ENCODE measurements at regions not wholly inside any gene's neighbourhood (a gene's known extent, or its start where the extent isn't known, plus 50 kb on each side); places are given as distances from the start of the nearest gene placed in this dataset.
"Not testable (repeated sequence)": the region's sequence is repeated elsewhere in the genome, so short reads cannot be mapped to it uniquely, and the experiment has no call there.

DNA sequence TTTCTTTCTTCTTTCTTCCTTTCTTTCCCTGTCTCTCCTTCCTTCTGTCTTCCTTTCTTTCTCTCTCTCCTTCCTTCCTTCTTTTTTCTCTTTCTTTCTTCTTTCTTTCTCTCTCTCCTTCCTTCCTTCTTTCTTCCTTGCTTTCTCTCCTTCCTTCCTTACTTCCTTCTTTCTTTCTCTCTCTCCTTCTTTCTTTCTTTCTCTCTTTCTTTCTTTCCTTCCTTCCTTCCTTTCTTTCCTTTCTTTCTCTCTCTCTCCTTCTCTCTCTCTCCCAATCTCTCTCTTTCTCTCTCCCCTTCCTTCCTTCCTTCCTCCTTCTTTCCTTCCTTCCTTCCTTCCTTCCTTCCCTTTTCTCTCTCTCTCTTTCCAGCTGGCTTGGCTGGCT is 2806.6 kb downstream of the RPIA start:
- not testable (repeated sequence) for FAIRE-seq

DNA sequence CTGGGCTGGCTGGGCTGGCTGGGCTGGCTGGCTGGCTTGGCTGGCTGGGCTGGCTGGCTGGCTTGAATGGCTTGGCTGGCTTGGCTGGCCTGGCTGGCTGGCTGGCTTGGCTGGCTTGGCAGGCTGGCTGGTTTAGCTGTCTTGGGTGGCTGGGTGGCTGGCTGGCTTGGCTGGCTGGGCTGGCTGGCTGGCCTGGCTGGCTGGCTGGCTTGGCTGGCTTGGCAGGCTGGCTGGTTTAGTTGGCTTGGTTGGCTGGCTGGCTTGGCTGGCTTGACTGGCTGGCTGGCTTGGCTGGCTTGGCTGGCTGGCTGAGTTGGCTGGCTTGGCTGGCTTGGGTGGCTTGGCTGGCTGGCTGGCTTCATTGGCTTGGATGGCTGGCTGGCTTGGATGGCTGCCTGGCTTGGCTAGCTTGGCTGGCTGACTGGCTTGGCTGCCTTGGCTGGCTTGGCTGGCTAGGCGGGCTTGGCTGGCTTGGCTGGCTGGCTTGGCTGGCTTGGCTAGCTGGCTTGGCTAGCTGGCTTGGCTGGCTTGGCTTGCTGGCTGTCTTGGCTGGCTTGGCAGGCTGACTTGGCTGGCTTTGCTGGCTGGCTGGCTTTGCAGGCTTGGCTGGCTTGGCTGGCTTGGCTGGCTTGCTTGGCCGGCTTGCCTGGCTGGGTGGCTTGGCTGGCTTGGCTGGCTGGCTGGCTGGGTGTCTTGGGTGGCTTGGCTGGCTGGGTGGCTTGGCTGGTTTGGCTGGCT is 2807.2 kb downstream of the RPIA start:
- FAIRE-seq: not testable (repeated sequence)

DNA sequence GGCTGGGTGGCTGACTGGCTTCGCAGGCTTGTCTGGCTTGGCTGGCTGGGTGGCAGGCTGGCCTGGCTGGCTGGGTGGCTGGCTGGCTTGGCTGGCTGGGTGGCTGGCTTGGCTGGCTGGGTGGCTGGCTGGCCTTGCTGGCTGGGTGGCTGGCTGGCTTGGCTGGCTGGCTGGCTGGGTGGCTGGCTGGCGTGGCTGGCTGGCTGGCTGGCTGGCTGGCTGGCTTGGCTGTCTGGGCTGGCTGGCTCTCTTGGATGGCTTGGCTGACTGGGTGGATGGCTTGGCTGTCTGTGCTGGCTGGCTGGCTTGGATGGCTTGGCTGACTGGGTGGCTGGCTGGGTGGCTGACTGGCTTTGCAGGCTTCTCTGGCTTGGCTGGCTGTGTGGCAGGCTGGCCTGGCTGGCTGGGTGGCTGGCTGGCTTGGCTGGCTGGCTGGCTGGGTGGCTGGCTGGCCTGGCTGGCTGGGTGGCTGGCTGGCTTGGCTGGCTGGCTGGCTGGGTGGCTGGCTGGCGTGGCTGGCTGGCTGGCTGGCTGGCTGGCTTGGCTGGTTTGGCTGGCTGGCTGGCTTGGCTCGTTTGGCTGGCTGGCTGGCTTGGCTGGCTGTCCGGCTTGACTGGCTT is 2808.1 kb downstream of the RPIA start:
- not testable (repeated sequence) for FAIRE-seq

DNA sequence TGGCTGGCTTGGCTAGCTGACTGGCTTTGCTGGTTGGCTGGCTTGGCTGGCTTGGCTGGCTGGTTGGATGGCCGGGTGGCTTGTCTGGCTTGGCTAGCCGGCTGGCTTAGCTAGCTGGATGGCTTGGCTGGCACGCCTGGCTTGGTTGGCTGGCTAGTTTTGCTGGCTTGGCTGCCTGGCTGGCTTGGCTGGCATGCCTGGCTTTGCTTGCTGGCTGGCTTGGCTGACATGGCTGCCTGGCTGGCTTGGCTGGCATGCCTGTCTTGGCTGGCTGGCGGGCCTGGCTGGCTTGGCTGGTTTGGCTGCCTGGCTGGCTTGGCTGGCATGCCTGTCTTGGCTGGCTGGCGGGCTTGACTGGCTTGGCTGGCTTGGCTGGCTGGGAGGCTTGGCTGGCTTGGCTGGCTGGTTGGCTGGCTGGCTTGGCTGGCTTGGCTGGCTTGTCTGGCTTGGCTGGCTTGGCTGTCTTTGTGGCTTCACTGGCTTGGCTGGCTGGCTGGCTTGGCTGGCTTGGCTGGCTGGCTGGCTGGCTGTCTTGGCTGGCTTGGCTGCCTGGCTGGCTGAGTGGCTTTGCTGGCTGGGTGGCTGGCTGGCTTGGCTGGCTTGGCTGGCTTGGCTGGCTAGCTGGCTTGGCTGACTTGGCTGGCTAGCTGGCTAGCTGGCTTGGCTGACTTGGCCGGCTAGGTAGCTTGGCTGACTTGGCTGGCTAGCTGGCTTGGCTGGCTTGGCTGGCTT is 2808.9 kb downstream of the RPIA start:
- FAIRE-seq: not testable (repeated sequence)

DNA sequence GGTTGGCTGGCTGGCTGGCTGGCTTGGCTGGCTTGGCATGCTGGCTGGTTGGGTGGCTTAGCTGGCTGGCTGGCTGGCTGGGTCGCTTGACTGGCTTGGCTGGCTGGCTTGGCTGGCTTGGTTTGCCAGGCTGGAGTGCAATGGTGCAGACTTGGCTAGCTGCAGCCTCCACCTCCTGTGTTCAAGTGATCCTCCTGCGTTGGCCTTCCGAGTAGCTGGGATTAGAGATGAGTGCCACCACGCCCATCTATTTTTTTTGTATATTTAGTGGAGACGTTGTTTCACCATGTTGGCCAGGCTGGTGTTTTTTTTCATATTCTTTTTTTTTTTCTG is 2809.5 kb downstream of the RPIA start:
- FAIRE-seq: not testable (repeated sequence)

DNA sequence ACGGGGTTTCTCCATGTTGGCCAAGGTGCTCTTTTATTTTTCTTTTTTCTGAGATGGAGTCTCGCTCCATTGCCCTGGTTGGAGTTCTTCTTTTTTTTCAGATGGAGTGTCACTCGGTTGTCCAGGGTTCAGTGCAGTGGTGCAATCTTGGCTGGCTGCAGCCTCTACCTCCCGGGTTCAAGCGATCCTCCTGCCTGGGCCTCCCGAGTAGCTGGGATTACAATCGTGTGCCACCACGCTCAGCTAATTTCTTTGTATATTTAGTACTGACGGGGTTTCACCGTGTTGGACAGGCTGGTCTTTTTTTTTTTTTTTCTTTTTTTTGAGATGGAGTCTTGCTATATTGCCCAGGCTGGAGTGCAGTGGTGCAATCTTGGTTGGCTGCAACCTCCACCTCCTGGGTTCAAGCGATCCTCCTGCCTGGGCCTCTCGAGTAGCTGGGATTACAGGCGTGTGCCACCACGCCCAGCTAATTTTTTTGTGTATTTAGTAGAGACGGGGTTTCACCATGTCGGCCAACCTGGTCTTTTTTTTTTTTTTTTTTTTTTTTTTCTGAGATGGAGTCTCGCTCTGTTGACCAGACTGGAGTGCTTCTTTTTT is 2810.1 kb downstream of the RPIA start:
- FAIRE-seq: not testable (repeated sequence)

DNA sequence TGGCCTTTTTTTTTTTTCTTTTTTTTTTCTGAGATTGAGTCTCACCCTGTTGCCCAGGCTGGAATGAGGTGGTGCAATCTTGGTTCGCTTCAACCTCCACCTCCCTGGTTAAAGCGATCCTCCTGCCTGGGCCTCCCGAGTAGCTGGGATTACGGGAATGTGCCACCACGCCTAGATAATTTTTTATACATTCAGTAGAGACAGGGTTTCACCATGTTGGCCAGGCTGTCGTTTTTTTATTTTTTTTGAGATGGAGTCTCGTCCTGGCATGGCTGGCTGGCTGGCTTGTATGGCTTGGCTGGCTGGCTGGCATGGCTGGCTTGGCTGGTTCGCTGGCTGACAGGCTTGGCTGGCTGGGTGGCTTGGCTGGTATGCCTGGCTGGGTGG is 2812.1 kb downstream of the RPIA start:
- FAIRE-seq: not testable (repeated sequence)

DNA sequence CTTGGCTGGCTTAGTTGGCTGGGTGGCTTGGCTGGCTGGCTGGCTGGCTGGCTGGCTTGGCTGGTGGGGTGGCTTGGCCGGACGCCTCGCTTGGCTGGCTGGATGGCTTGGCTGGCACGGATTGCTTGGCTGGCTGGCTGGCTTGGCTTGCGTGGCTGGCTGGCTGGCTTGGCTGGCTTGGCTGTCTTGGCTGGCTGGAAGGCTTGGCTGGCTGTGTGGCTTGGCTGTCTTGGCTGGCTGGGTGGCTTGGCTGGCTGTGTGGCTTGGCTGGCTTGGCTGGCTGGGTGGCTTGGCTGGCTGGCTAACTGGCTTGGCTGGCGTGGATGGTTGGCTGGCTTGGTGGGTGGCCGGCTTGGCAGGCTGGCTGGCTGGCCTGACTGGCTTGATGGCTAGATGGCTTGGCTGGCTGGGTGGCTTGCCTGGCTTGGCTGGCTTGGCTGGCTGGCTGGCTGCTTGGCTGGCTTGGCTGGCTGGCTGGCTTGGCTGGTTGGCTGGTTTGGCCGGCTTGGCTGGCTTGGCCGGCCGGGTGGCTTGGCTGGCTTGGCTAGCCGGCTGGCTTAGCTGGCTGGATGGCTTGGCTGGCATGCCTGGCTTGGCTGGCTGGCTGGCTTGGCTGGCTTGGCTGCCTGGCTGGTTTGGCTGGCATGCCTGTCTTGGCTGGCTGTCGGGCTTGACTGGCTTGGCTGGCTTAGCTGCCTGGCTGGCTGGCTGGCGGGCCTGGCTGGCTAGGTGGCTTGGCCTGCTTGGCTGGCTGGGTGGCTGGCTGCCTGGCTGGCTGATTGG is 2812.7 kb downstream of the RPIA start:
- not testable (repeated sequence) for FAIRE-seq

DNA sequence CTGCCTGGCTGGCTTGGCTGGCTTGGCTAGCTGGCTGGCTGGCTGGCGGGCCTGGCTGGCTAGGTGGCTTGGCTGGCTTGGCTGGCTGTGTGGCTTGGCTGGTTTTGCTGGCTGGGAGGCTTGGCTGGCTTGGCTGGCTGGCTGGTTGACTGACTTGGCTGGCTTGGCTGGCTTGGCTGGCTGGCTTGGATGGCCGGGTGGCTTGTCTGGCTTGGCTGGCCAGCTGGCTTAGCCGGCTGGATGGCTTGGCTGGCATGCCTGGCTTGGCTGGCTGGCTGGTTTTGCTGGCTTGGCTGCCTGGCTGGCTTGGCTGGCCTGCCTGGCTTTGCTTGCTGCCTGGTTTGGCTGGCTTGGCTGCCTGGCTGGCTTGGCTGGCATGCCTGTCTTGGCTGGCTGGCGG is 2817.3 kb downstream of the RPIA start:
- not testable (repeated sequence) for FAIRE-seq

DNA sequence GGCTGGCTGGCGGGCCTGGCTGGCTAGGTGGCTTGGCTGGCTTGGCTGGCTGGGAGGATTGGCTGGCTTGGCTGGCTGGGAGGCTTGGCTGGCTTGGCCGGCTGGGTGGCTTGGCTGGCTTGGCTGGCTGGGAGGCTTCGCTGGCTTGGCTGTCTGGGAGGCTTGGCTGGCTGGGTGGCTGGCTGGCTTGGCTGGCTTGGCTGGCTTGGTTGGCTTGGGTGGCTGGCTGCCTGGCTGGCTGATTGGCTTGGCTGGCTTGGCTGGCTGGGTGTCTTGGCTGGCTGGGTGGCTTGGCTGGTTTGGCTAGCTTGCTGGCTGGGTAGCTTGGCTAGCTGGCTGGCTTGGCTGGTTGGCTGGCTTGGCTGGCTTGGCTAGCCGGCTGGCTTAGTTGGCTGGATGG is 2817.8 kb downstream of the RPIA start:
- FAIRE-seq: not testable (repeated sequence)

DNA sequence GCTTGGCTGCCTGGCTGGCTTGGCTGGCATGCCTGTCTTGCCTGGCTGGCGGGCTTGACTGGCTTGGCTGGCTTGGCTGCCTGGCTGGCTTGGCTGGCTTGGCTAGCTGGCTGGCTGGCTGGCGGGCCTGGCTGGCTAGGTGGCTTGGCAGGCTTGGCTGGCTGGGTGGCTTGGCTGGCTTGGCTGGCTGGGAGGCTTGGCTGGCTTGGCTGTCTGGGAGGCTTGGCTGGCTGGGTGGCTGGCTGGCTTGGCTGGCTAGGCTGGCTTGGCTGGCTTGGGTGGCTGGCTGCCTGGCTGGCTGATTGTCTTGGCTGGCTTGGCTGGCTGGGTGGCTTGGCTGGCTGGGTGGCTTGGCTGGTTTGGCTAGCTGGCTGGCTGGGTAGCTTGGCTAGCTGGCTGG is 2819.7 kb downstream of the RPIA start:
- not testable (repeated sequence) for FAIRE-seq

DNA sequence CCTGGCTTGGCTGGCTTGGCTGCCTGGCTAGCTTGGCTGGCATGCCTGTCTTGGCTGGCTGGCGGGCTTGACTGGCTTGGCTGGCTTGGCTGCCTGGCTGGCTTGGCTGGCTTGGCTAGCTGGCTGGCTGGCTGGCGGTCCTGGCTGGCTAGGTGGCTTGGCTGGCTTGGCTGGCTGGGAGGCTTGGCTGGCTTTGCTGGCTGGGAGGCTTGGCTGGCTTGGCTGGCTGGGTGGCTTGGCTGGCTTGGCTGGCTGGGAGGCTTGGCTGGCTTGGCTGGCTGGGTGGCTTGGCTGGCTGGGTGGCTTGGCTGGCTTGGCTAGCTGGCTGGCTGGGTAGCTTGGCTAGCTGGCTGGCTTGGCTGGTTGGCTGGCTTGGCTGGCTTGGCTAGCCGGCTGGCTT is 2824.5 kb downstream of the RPIA start:
- not testable (repeated sequence) for FAIRE-seq

DNA sequence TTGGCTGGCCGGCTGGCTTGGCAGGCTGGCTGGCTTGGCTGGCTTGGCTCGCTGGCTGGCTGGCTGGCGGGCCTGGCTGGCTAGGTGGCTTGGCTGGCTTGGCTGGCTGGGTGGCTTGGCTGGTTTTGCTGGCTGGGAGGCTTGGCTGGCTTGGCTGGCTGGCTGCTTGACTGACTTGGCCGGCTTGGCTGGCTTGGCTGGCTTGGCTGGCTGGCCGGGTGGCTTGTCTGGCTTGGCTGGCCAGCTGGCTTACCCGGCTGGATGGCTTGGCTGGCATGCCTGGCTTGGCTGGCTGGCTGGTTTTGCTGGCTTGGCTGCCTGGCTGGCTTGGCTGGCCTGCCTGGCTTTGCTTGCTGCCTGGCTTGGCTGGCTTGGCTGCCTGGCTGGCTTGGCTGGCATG is 2825.2 kb downstream of the RPIA start:
- FAIRE-seq: not testable (repeated sequence)

DNA sequence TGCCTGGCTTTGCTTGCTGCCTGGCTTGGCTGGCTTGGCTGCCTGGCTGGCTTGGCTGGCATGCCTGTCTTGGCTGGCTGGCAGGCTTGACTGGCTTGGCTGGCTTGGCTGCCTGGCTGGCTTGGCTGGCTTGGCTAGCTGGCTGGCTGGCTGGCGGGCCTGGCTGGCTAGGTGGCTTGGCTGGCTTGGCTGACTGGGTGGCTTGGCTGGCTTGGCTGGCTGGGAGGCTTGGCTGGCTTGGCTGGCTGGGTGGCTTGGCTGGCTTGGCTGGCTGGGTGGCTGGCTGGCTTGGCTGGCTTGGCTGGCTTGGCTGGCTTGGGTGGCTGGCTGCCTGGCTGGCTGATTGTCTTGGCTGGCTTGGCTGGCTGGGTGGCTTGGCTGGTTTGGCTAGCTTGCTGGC is 2826.4 kb downstream of the RPIA start:
- FAIRE-seq: not testable (repeated sequence)

DNA sequence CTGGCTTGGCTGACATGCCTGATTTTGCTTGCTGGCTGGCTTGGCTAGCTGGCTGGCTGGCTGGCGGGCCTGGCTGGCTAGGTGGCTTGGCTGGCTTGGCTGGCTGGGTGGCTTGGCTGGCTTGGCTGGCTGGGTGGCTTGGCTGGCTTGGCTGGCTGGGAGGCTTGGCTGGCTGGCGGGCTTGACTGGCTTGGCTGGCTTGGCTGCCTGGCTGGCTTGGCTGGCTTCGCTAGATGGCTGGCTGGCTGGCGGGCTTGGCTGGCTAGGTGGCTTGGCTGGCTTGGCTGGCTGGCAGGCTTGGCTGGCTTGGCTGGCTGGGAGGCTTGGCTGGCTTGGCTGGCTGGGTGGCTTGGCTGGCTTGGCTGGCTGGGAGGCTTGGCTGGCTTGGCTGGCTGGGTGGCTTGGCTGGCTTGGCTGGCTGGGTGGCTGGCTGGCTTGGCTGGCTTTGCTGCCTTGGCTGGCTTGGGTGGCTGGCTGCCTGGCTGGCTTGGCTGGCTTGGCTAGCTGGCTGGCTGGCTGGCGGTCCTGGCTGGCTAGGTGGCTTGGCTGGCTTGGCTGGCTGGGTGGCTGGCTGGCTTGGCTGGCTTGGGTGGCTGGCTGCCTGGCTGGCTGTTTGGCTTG is 2827.0 kb downstream of the RPIA start:
- FAIRE-seq: not testable (repeated sequence)

DNA sequence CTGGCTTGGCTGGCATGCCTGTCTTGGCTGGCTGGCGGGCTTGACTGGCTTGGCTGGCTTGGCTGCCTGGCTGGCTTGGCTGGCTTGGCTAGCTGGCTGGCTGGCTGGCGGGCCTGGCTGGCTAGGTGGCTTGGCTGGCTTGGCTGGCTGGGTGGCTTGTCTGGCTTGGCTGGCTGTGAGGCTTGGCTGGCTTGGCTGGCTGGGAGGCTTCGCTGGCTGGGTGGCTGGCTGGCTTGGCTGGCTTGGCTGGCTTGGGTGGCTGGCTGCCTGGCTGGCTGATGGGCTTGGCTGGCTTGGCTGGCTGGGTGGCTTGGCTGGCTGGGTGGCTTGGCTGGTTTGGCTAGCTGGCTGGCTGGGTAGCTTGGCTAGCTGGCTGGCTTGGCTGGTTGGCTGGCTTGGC is 2827.9 kb downstream of the RPIA start:
- FAIRE-seq: not testable (repeated sequence)

DNA sequence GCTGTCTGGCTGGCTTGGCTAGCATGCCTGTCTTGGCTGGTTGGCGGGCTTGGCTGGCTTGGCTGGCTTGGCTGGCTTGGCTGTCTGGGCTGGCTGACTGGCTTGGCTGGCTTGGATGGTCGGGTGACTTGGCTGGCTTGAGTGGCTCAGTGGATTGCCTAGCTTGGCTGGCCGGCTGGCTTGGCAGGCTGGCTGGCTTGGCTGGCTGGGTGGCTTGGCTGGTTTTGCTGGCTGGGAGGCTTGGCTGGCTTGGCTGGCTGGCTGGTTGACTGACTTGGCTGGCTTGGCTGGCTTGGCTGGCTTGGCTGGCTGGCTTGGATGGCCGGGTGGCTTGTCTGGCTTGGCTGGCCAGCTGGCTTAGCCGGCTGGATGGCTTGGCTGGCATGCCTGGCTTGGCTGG is 2828.4 kb downstream of the RPIA start:
- FAIRE-seq: not testable (repeated sequence)

DNA sequence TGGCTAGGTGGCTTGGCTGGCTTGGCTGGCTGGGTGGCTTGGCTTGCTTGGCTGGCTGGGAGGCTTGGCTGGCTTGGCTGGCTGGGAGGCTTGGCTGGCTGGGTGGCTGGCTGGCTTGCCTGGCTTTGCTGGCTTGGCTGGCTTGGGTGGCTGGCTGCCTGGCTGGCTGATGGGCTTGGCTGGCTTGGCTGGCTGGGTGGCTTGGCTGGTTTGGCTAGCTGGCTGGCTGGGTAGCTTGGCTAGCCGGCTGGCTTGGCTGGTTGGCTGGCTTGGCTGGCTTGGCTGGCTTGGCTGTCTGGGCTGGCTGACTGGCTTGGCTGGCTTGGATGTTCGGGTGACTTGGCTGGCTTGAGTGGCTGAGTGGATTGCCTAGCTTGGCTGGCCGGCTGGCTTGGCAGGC is 2829.1 kb downstream of the RPIA start:
- not testable (repeated sequence) for FAIRE-seq

DNA sequence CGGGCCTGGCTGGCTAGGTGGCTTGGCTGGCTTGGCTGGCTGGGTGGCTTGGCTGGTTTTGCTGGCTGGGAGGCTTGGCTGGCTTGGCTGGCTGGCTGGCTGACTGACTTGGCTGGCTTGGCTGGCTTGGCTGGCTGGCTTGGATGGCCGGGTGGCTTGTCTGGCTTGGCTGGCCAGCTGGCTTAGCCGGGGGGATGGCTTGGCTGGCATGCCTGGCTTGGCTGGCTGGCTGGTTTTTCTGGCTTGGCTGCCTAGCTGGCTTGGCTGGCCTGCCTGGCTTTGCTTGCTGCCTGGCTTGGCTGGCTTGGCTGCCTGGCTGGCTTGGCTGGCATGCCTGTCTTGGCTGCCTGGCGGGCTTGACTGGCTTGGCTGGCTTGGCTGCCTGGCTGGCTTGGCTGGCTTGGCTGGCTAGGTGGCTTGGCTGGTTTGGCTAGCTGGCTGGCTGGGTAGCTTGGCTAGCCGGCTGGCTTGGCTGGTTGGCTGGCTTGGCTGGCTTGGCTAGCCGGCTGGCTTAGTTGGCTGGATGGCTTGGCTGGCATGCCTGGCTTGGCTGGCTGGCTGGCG is 2829.6 kb downstream of the RPIA start:
- not testable (repeated sequence) for FAIRE-seq

DNA sequence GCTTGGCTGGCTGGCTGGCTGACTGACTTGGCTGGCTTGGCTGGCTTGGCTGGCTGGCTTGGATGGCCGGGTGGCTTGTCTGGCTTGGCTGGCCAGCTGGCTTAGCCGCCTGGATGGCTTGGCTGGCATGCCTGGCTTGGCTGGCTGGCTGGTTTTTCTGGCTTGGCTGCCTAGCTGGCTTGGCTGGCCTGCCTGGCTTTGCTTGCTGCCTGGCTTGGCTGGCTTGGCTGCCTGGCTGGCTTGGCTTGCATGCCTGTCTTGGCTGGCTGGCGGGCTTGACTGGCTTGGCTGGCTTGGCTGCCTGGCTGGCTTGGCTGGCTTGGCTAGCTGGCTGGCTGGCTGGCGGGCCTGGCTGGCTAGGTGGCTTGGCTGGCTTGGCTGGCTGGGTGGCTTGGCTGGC is 2830.5 kb downstream of the RPIA start:
- not testable (repeated sequence) for FAIRE-seq

DNA sequence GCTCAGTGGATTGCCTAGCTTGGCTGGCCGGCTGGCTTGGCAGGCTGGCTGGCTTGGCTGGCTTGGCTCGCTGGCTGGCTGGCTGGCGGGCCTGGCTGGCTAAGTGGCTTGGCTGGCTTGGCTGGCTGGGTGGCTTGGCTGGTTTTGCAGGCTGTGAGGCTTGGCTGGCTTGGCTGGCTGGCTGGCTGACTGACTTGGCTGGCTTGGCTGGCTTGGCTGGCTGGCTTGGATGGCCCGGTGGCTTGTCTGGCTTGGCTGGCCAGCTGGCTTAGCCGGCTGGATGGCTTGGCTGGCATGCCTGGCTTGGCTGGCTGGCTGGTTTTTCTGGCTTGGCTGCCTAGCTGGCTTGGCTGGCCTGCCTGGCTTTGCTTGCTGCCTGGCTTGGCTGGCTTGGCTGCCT is 2831.4 kb downstream of the RPIA start:
- not testable (repeated sequence) for FAIRE-seq

DNA sequence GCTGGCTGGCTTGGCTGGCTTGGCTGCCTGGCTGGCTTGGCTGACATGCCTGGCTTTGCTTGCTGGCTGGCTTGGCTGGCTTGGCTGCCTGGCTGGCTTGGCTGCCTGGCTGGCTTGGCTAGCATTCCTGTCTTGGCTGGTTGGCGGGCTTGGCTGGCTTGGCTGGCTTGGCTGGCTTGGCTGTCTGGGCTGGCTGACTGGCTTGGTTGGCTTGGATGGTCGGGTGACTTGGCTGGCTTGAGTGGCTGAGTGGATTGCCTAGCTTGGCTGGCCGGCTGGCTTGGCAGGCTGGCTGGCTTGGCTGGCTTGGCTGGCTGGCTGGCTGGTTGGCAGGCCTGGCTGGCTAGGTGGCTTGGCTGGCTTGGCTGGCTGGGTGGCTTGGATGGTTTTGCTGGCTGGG is 2832.3 kb downstream of the RPIA start:
- FAIRE-seq: not testable (repeated sequence)

Data from colon (tissue), 2 donors.